ENCODE measurements at regions not wholly inside any gene's neighbourhood (a gene's known extent, or its start where the extent isn't known, plus 50 kb on each side); places are given as distances from the start of the nearest gene placed in this dataset.

GRCh38 chr10:8577686-8578085, 523.2 kb downstream of the GATA3 start:
- no peak for DNase-seq

GRCh38 chr10:8581521-8582225, 527.2 kb downstream of the GATA3 start:
- DNase-seq = no peak

GRCh38 chr10:8583096-8583495, 528.6 kb downstream of the GATA3 start:
- no peak for DNase-seq

GRCh38 chr10:8584666-8585065, 530.2 kb downstream of the GATA3 start:
- DNase-seq = no peak

- DNase-seq = no peak
Measured at GRCh38 chr10:8586504-8586903, 532.0 kb downstream of the GATA3 start.

- DNase-seq = no peak
Measured at GRCh38 chr10:8588135-8588534, 533.6 kb downstream of the GATA3 start.

- DNase-seq = no peak
Measured at GRCh38 chr10:8590518-8590917, 536.0 kb downstream of the GATA3 start.

GRCh38 chr10:8591640-8592039, 537.2 kb downstream of the GATA3 start:
- DNase-seq = no peak

GRCh38 chr10:8594176-8594575, 539.7 kb downstream of the GATA3 start:
- no peak for DNase-seq

- no peak for DNase-seq
Measured at GRCh38 chr10:8594711-8595110, 540.2 kb downstream of the GATA3 start.

GRCh38 chr10:8595140-8595539, 540.7 kb downstream of the GATA3 start:
- DNase-seq = no peak

GRCh38 chr10:8596929-8597472, 542.5 kb downstream of the GATA3 start:
- no peak for DNase-seq

- DNase-seq = no peak
Measured at GRCh38 chr10:8600192-8600591, 545.7 kb downstream of the GATA3 start.

GRCh38 chr10:8602821-8603220, 548.3 kb downstream of the GATA3 start:
- no peak for DNase-seq

GRCh38 chr10:8614054-8614565, 559.6 kb downstream of the GATA3 start:
- DNase-seq = no peak

GRCh38 chr10:8615118-8615517, 560.6 kb downstream of the GATA3 start:
- DNase-seq = no peak

GRCh38 chr10:8616166-8616565, 561.7 kb downstream of the GATA3 start:
- DNase-seq = no peak

- no peak for DNase-seq
Measured at GRCh38 chr10:8617792-8618191, 563.3 kb downstream of the GATA3 start.

GRCh38 chr10:8618834-8619233, 564.3 kb downstream of the GATA3 start:
- DNase-seq = no peak

GRCh38 chr10:8628351-8628750, 573.9 kb downstream of the GATA3 start:
- DNase-seq = no peak

GRCh38 chr10:8633909-8634308, 579.4 kb downstream of the GATA3 start:
- no peak for DNase-seq

GRCh38 chr10:8636371-8636770, 581.9 kb downstream of the GATA3 start:
- DNase-seq = no peak

GRCh38 chr10:8637640-8638039, 583.2 kb downstream of the GATA3 start:
- no peak for DNase-seq

GRCh38 chr10:8638088-8638672, 583.7 kb downstream of the GATA3 start:
- no peak for DNase-seq

All from SIG-M5 (cell line).